DND-41 (cell line): ENCODE measurements at regions not wholly inside any gene's neighbourhood (a gene's known extent, or its start where the extent isn't known, plus 50 kb on each side); places are given as distances from the start of the nearest gene placed in this dataset.

Experiments used
- ATAC-seq: fragments of 200-7000 bp; cut with Tn5 transposase; 3 replicates; pipeline ENCODE4 v1.9.1; 2021; ENCODE audit warnings: low read depth; ENCODE audit not compliant: insufficient read depth
- DNase-seq: peaks from one replicate; pipeline ENCODE4 v3.0.0-alpha.2; 2020
- H2AFZ ChIP-seq: 2 replicates; pipeline ENCODE4 v1.6.0; 2012; ENCODE audit warnings: low read depth, low read length
- H3K27ac ChIP-seq: 2 replicates; pipeline ENCODE4 v1.5.1; 2012; ENCODE audit warnings: low read length, inconsistent platforms
- H3K27me3 ChIP-seq: fragments of 200-600 bp; sonication (generic); 2 replicates; pipeline ENCODE4 v1.6.0; 2012; ENCODE audit warnings: low read length, mild to moderate bottlenecking, inconsistent platforms; ENCODE audit not compliant: insufficient read depth, poor library complexity
- H3K36me3 ChIP-seq: 2 replicates; pipeline ENCODE4 v1.5.1; 2012; ENCODE audit warnings: low read length, inconsistent platforms; ENCODE audit not compliant: insufficient read depth
- H3K4me1 ChIP-seq: 2 replicates; pipeline ENCODE4 v1.5.1; 2012; ENCODE audit warnings: mild to moderate bottlenecking, low read length; ENCODE audit not compliant: insufficient read depth
- H3K4me2 ChIP-seq: 2 replicates; pipeline ENCODE4 v1.6.0; 2012; ENCODE audit warnings: mild to moderate bottlenecking, moderate library complexity, low read length, inconsistent platforms; ENCODE audit not compliant: insufficient read depth
- H3K4me3 ChIP-seq, 2 experiments: fragments of 200-600 bp in 1 of 2; shearing (Covaris generic) in 1 of 2; 2 replicates each; pipeline ENCODE4 v1.5.1; 2012 to 2016; ENCODE audit warnings: inconsistent platforms in 2 of 2, low read length in 2 of 2, mild to moderate bottlenecking in 2 of 2, low read depth in 1 of 2, moderate library complexity in 1 of 2
- H3K79me2 ChIP-seq: 2 replicates; pipeline ENCODE4 v1.6.0; 2012; ENCODE audit warnings: low read length, inconsistent platforms; ENCODE audit not compliant: insufficient read depth
- H3K9ac ChIP-seq: 2 replicates; pipeline ENCODE4 v1.6.0; 2012; ENCODE audit warnings: low read depth, mild to moderate bottlenecking, inconsistent platforms, low read length, moderate library complexity
- H3K9me3 ChIP-seq: 2 replicates; pipeline ENCODE4 v1.5.1; 2012; ENCODE audit warnings: low read length, moderate library complexity, mild to moderate bottlenecking, inconsistent platforms; ENCODE audit not compliant: insufficient read depth, severe bottlenecking
- H4K20me1 ChIP-seq: 2 replicates; pipeline ENCODE4 v1.6.0; 2012; ENCODE audit warnings: low read length; ENCODE audit not compliant: insufficient read depth
- EZH2 ChIP-seq: IDR thresholded peaks from 3 replicates; pipeline ENCODE4 v1.6.1; 2012; ENCODE audit warnings: borderline replicate concordance, low read depth, mild to moderate bottlenecking, moderate library complexity, low read length, inconsistent platforms; ENCODE audit not compliant: severe bottlenecking
- TF ChIP-seq, protein P1 (sequence below): IDR thresholded peaks from 2 replicates; pipeline ENCODE4 v1.5.1; 2012; ENCODE audit warnings: borderline replicate concordance, low read length, moderate library complexity, mild to moderate bottlenecking; ENCODE audit not compliant: poor library complexity, severe bottlenecking; ENCODE audit errors: extremely low read depth

- peaks cover 9% of the 10 kb centered on the region; the same call in 1 of the 2 replicates for H3K4me1 ChIP-seq
- no peak overlapping the region for H3K4me2 ChIP-seq
- H3K9ac ChIP-seq, result no peak overlapping the region
- no peaks in the 10 kb centered on the region for H4K20me1 ChIP-seq
- H2AFZ ChIP-seq, result no peak overlapping the region
- TF ChIP-seq, protein P1, sequence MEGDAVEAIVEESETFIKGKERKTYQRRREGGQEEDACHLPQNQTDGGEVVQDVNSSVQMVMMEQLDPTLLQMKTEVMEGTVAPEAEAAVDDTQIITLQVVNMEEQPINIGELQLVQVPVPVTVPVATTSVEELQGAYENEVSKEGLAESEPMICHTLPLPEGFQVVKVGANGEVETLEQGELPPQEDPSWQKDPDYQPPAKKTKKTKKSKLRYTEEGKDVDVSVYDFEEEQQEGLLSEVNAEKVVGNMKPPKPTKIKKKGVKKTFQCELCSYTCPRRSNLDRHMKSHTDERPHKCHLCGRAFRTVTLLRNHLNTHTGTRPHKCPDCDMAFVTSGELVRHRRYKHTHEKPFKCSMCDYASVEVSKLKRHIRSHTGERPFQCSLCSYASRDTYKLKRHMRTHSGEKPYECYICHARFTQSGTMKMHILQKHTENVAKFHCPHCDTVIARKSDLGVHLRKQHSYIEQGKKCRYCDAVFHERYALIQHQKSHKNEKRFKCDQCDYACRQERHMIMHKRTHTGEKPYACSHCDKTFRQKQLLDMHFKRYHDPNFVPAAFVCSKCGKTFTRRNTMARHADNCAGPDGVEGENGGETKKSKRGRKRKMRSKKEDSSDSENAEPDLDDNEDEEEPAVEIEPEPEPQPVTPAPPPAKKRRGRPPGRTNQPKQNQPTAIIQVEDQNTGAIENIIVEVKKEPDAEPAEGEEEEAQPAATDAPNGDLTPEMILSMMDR, result no peak
- TF ChIP-seq EZH2, result no peak
- ATAC-seq (no peak), DNase-seq (no peak)
- no peaks in the 10 kb centered on the region for H3K27me3 ChIP-seq
- no peaks in the 10 kb centered on the region for H3K9me3 ChIP-seq
- no peak overlapping the region for H3K27ac ChIP-seq
- H3K36me3 ChIP-seq, result no peaks in the 10 kb centered on the region
- H3K4me3 ChIP-seq, result no peak overlapping the region
- no peaks in the 10 kb centered on the region for H3K79me2 ChIP-seq
Observed at GRCh38 chr3:30285188-30286006, 321.0 kb upstream of the TGFBR2 start.

GRCh38 chr3:30286007-30286669, 320.3 kb upstream of the TGFBR2 start:
- Histone ChIP-seq H3K4me3 (no peak overlapping the region), H3K4me1 (peaks cover 9% of the 10 kb centered on the region; the same call in 1 of the 2 replicates), H3K9me3 (no peaks in the 10 kb centered on the region), H3K27ac (no peak overlapping the region), H3K36me3 (no peaks in the 10 kb centered on the region), H4K20me1 (no peaks in the 10 kb centered on the region), H3K9ac (no peak overlapping the region), H2AFZ (no peak overlapping the region), H3K4me2 (no peak overlapping the region), H3K27me3 (no peaks in the 10 kb centered on the region), H3K79me2 (no peaks in the 10 kb centered on the region)
- ATAC-seq (no peak), DNase-seq (no peak)
- TF ChIP-seq, protein P1, result no peak
- TF ChIP-seq EZH2, result no peak

DNA sequence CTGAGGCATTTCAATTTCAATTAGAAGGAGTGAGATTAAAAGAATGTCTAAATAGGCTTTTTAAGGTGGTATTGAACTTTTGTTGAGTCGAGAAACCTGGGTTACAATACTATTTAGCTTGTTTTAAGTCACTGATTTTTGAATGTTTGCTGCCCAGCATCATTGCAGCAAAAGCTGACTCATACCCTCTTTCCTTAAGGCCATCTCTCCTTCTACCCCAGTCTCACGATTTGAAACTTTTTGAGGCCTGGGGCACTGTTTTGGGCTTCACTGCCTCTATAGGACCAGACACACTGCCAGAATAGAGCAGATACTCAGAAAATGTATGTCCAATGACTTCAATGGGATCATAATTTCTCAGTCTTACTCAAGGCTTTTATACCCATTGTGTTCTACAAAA, 319.6 kb upstream of the TGFBR2 start:
- H4K20me1 ChIP-seq, result no peaks in the 10 kb centered on the region
- H3K4me2 ChIP-seq, result no peak overlapping the region
- no peak overlapping the region for H2AFZ ChIP-seq
- no peak for TF ChIP-seq EZH2
- TF ChIP-seq, protein P1, result no peak
- ATAC-seq (no peak), DNase-seq (no peak)
- H3K4me1 ChIP-seq, result peaks cover 9% of the 10 kb centered on the region; the same call in 1 of the 2 replicates
- H3K36me3 ChIP-seq, result no peaks in the 10 kb centered on the region
- H3K4me3 ChIP-seq, result no peak overlapping the region
- H3K27ac ChIP-seq, result no peak overlapping the region
- no peaks in the 10 kb centered on the region for H3K79me2 ChIP-seq
- H3K27me3 ChIP-seq, result no peaks in the 10 kb centered on the region
- H3K9ac ChIP-seq, result no peak overlapping the region
- no peaks in the 10 kb centered on the region for H3K9me3 ChIP-seq
